ENCODE measurements at regions not wholly inside any gene's neighbourhood (a gene's known extent, or its start where the extent isn't known, plus 50 kb on each side); places are given as distances from the start of the nearest gene placed in this dataset.

DNA sequence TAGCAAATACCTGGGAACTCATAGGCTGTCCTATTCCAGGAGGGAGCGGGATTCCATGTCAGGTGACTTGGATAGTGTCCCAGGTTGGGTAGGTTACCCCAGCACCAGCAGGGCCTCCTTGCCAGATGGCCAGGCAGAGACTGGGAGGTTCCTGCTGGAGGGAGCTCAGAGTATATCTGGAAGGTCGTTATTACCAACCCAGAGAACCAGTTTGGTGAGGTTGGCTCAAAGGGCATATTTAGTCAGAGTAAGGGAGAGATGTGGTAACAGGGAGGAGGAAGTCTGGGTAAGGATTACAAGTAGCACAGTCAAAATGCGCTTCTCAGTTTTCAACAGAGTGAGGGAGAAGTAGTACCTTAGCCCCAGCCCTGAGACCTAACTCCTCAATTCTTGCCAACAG lies 53.3 kb upstream of the LNX1 start:
- H3K27ac Mint-ChIP-seq = no peak overlapping the region
- H3K4me1 Mint-ChIP-seq = no peaks in the 10 kb centered on the region
- H3K27me3 Mint-ChIP-seq = peaks cover 5% of the 10 kb centered on the region
- peak; percentile 46 for ATAC-seq
- H3K9me3 Mint-ChIP-seq = peaks cover 3% of the 10 kb centered on the region
- no peaks in the 10 kb centered on the region for H3K36me3 Mint-ChIP-seq
- H3K4me3 Mint-ChIP-seq = no peak overlapping the region
